GM23338 (cell line): ENCODE measurements at regions not wholly inside any gene's neighbourhood (a gene's known extent, or its start where the extent isn't known, plus 50 kb on each side); places are given as distances from the start of the nearest gene placed in this dataset.

Source experiments
- ATAC-seq: fragments of 200-7000 bp; cut with Tn5 transposase; 3 replicates; pipeline ENCODE4 v1.9.1; 2020
- DNase-seq: peaks from one replicate; pipeline ENCODE4 v3.0.0-alpha.2; 2015; ENCODE audit warnings: low spot score
- H2AFZ ChIP-seq: fragments of 200-600 bp; sonication (generic); 2 replicates; pipeline ENCODE4 v1.8.0; 2016; ENCODE audit warnings: antibody characterized with exemption, mild to moderate bottlenecking, moderate library complexity
- H3F3A ChIP-seq: fragments of 200-600 bp; sonication (generic); replicated peaks from 2 replicates; pipeline ENCODE4 v1.8.0; 2017; ENCODE audit warnings: antibody characterized with exemption, mixed run types, low read depth
- H3K27ac ChIP-seq: fragments of 200-600 bp; sonication (generic); 2 replicates; pipeline ENCODE4 v1.6.1; 2016; ENCODE audit warnings: low read depth
- H3K27me3 ChIP-seq: fragments of 200-600 bp; sonication (generic); 2 replicates; pipeline ENCODE4 v1.8.0; 2016; ENCODE audit warnings: mild to moderate bottlenecking, mixed run types, moderate library complexity; ENCODE audit not compliant: insufficient read depth
- H3K36me3 ChIP-seq: fragments of 200-600 bp; sonication (generic); 2 replicates; pipeline ENCODE4 v1.8.0; 2016; ENCODE audit warnings: mild to moderate bottlenecking; ENCODE audit not compliant: insufficient read depth
- H3K4me1 ChIP-seq: fragments of 200-600 bp; sonication (generic); 2 replicates; pipeline ENCODE4 v1.8.0; 2016; ENCODE audit warnings: mild to moderate bottlenecking, moderate library complexity; ENCODE audit not compliant: insufficient read depth
- H3K4me2 ChIP-seq: fragments of 200-600 bp; sonication (generic); 2 replicates; pipeline ENCODE4 v1.7.1; 2017; ENCODE audit warnings: mixed run types
- H3K4me3 ChIP-seq: fragments of 200-600 bp; sonication (generic); 2 replicates; pipeline ENCODE4 v1.6.1; 2016; ENCODE audit warnings: mixed run types
- H3K79me2 ChIP-seq: fragments of 200-600 bp; sonication (generic); replicated peaks from 2 replicates; pipeline ENCODE4 v1.8.0; 2017; ENCODE audit warnings: mild to moderate bottlenecking; ENCODE audit not compliant: insufficient read depth
- H3K9me2 ChIP-seq: fragments of 200-600 bp; sonication (generic); 2 replicates; pipeline ENCODE4 v1.8.0; 2017; ENCODE audit not compliant: insufficient read depth
- H4K20me1 ChIP-seq: fragments of 200-600 bp; sonication (generic); replicated peaks from 2 replicates; pipeline ENCODE4 v1.8.0; 2017; ENCODE audit warnings: mild to moderate bottlenecking; ENCODE audit not compliant: insufficient read depth
- H3K27ac Mint-ChIP-seq: 2 replicates; pipeline ENCODE4 v1.8.0; 2020; ENCODE audit warnings: inconsistent platforms, mild to moderate bottlenecking, moderate library complexity, mixed read lengths
- H3K27me3 Mint-ChIP-seq: 3 replicates; pipeline ENCODE4 v1.8.0; 2022; ENCODE audit warnings: low read depth, mild to moderate bottlenecking, moderate library complexity, mixed read lengths, inconsistent platforms; ENCODE audit not compliant: insufficient read depth, poor library complexity
- H3K36me3 Mint-ChIP-seq: 3 replicates; pipeline ENCODE4 v1.8.0; 2021; ENCODE audit warnings: low read depth, mild to moderate bottlenecking, inconsistent platforms, moderate library complexity, mixed read lengths
- H3K4me1 Mint-ChIP-seq: 3 replicates; pipeline ENCODE4 v1.8.0; 2020; ENCODE audit warnings: mild to moderate bottlenecking, inconsistent platforms, mixed read lengths
- H3K4me3 Mint-ChIP-seq: 3 replicates; pipeline ENCODE4 v1.8.0; 2021; ENCODE audit warnings: moderate library complexity, mild to moderate bottlenecking, inconsistent platforms, mixed read lengths
- H3K9me3 Mint-ChIP-seq: 3 replicates; pipeline ENCODE4 v1.8.0; 2020; ENCODE audit warnings: moderate library complexity, mild to moderate bottlenecking, inconsistent platforms, mixed read lengths
- EZH2 ChIP-seq: fragments of 200-600 bp; sonication (generic); IDR thresholded peaks from one replicate; pipeline ENCODE4 v1.8.0; 2017; ENCODE audit warnings: antibody characterized with exemption, mild to moderate bottlenecking, low read depth; ENCODE audit not compliant: unreplicated experiment
- NANOG ChIP-seq: IDR thresholded peaks from 2 replicates; pipeline ENCODE4 v1.6.1; 2016; ENCODE audit warnings: antibody characterized with exemption, borderline replicate concordance
- POLR2AphosphoS5 ChIP-seq: IDR thresholded peaks from 2 replicates; pipeline ENCODE4 v1.6.1; 2016; ENCODE audit warnings: antibody characterized with exemption, low read depth
- TF ChIP-seq, protein P1 (sequence below): fragments of 250-450 bp; sonication (Bioruptor Pico); IDR thresholded peaks from 2 replicates; pipeline ENCODE4 v1.5.0; 2020; ENCODE audit warnings: mild to moderate bottlenecking, moderate library complexity

DNA sequence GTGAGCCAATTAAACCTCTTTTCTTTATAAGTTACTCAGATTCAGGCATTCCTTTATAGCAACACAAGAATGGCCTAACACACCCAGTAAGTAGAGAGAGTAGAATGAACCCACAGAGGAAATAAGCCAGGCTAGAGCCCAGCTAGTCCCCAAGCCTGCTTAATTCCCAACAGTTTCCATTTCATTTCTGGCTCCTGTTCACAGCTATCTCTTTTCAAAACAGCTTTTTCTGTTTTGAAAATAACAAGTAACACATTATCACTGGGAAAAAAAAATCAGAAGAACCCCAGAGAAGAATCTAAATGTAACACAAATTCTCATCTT, 69.0 kb downstream of the HSPB8 start:
- H3K4me2 ChIP-seq, result no peak overlapping the region
- no peak for ATAC-seq

More for the DNA sequence above, 69.0 kb downstream of the HSPB8 start:
- no peaks in the 10 kb centered on the region for H3K9me3 Mint-ChIP-seq
- H3K27me3 Mint-ChIP-seq, result peaks cover 2% of the 10 kb centered on the region
- no peaks in the 10 kb centered on the region for H3K36me3 Mint-ChIP-seq
- no peaks in the 10 kb centered on the region for H3K9me2 ChIP-seq
- no peak overlapping the region for H2AFZ ChIP-seq
- no peaks in the 10 kb centered on the region for H4K20me1 ChIP-seq
- no peaks in the 10 kb centered on the region for H3K27me3 ChIP-seq
- H3K4me3 ChIP-seq, result no peak overlapping the region
- H3K4me1 Mint-ChIP-seq, result peaks cover 2% of the 10 kb centered on the region; the same call in 1 of the 3 replicates
- no peak overlapping the region for H3K27ac Mint-ChIP-seq
- no peaks in the 10 kb centered on the region for H3F3A ChIP-seq
- H3K27ac ChIP-seq, result no peak overlapping the region
- no peaks in the 10 kb centered on the region for H3K79me2 ChIP-seq
- TF ChIP-seq NANOG (no peak), POLR2AphosphoS5 (no peak), EZH2 (no peak)
- TF ChIP-seq, protein P1, sequence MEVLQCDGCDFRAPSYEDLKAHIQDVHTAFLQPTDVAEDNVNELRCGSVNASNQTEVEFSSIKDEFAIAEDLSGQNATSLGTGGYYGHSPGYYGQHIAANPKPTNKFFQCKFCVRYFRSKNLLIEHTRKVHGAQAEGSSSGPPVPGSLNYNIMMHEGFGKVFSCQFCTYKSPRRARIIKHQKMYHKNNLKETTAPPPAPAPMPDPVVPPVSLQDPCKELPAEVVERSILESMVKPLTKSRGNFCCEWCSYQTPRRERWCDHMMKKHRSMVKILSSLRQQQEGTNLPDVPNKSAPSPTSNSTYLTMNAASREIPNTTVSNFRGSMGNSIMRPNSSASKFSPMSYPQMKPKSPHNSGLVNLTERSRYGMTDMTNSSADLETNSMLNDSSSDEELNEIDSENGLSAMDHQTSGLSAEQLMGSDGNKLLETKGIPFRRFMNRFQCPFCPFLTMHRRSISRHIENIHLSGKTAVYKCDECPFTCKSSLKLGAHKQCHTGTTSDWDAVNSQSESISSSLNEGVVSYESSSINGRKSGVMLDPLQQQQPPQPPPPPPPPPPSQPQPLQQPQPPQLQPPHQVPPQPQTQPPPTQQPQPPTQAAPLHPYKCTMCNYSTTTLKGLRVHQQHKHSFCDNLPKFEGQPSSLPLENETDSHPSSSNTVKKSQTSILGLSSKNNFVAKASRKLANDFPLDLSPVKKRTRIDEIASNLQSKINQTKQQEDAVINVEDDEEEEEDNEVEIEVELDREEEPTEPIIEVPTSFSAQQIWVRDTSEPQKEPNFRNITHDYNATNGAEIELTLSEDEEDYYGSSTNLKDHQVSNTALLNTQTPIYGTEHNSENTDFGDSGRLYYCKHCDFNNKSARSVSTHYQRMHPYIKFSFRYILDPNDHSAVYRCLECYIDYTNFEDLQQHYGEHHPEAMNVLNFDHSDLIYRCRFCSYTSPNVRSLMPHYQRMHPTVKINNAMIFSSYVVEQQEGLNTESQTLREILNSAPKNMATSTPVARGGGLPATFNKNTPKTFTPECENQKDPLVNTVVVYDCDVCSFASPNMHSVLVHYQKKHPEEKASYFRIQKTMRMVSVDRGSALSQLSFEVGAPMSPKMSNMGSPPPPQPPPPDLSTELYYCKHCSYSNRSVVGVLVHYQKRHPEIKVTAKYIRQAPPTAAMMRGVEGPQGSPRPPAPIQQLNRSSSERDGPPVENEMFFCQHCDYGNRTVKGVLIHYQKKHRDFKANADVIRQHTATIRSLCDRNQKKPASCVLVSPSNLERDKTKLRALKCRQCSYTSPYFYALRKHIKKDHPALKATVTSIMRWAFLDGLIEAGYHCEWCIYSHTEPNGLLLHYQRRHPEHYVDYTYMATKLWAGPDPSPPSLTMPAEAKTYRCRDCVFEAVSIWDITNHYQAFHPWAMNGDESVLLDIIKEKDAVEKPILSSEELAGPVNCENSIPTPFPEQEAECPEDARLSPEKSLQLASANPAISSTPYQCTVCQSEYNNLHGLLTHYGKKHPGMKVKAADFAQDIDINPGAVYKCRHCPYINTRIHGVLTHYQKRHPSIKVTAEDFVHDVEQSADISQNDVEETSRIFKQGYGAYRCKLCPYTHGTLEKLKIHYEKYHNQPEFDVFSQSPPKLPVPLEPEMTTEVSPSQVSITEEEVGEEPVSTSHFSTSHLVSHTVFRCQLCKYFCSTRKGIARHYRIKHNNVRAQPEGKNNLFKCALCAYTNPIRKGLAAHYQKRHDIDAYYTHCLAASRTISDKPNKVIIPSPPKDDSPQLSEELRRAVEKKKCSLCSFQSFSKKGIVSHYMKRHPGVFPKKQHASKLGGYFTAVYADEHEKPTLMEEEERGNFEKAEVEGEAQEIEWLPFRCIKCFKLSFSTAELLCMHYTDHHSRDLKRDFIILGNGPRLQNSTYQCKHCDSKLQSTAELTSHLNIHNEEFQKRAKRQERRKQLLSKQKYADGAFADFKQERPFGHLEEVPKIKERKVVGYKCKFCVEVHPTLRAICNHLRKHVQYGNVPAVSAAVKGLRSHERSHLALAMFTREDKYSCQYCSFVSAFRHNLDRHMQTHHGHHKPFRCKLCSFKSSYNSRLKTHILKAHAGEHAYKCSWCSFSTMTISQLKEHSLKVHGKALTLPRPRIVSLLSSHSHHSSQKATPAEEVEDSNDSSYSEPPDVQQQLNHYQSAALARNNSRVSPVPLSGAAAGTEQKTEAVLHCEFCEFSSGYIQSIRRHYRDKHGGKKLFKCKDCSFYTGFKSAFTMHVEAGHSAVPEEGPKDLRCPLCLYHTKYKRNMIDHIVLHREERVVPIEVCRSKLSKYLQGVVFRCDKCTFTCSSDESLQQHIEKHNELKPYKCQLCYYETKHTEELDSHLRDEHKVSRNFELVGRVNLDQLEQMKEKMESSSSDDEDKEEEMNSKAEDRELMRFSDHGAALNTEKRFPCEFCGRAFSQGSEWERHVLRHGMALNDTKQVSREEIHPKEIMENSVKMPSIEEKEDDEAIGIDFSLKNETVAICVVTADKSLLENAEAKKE (CRISPR knock-in tag), result no peak
- DNase-seq, result no peak
- no peaks in the 10 kb centered on the region for H3K36me3 ChIP-seq
- no peaks in the 10 kb centered on the region for H3K4me1 ChIP-seq
- no peak overlapping the region for H3K4me3 Mint-ChIP-seq
